GM06990 (cell line): ENCODE measurements at regions not wholly inside any gene's neighbourhood (a gene's known extent, or its start where the extent isn't known, plus 50 kb on each side); places are given as distances from the start of the nearest gene placed in this dataset.
"Not testable (repeated sequence)": the region's sequence is repeated elsewhere in the genome, so short reads cannot be mapped to it uniquely, and the experiment has no call there.

Experiments
- DNase-seq: peaks from one replicate; pipeline ENCODE4 v3.0.0-alpha.2; 2011; ENCODE audit not compliant: insufficient read length; ENCODE audit errors: extremely low read depth
- H3K27me3 ChIP-seq: replicated peaks from 2 replicates; pipeline ENCODE4 v1.6.0; 2011; ENCODE audit warnings: low read length; ENCODE audit not compliant: control insufficient read depth, insufficient read depth
- H3K36me3 ChIP-seq: 2 replicates; pipeline ENCODE4 v1.5.1; 2011; ENCODE audit warnings: low read length; ENCODE audit not compliant: control insufficient read depth, insufficient read depth
- H3K4me3 ChIP-seq: replicated peaks from 2 replicates; pipeline ENCODE4 v1.5.1; 2011; ENCODE audit warnings: low read depth, mild to moderate bottlenecking, control low read depth, low read length
- CTCF ChIP-seq: IDR thresholded peaks from 2 replicates; pipeline ENCODE4 v1.5.1; 2011; ENCODE audit warnings: low read length, control low read depth, mild to moderate bottlenecking, inconsistent platforms; ENCODE audit not compliant: insufficient read depth, poor library complexity, severe bottlenecking

DNA sequence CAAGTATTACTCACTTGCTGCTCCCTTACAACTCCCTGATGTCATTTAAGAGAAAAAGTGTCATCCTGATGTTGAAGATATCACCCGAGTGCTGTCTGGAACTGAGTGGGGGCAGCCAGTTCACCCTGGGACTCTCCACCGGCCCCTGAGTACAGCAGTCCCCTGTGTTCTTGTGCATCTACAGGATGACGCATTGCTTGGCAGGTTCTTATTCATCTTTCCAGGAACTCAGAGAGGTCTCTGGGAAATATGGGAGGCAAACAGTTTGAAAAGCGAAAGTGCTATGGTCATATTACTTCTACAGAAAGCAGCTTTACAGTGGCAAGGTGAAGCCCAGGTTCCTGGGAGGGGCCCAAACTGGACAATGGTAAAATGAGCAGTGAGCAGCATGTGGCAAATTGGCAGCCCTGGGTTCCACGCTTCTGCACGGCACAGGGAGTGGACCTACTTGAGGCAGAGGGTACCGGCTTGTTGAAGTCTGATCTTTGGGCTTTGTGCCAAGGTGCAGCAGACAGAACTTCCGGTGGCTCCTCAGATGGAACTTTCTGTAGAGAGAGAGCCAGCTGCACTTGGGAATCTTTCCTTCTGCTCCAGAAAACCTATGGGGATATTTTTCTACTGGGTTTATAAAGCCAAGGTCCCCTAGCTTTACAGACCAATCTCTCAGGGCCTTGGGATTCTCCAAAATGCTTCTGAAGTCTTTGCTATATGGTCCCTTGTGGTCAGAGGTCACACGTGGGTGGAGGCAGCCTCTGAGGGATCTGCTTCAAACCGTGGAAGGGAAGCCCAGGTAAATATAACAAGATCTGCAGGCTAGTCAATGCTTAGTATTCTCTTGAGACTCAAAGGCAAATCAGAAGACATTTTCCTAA, 128.3 kb downstream of the MAP3K7 start:
- no peak for DNase-seq
- no peak for TF ChIP-seq CTCF
- Histone ChIP-seq H3K4me3 (no peak overlapping the region), H3K36me3 (no peaks in the 10 kb centered on the region), H3K27me3 (no peaks in the 10 kb centered on the region)

- Histone ChIP-seq H3K4me3 (no peak overlapping the region), H3K27me3 (no peaks in the 10 kb centered on the region; the same call in 1 of the 2 replicates), H3K36me3 (no peaks in the 10 kb centered on the region)
- TF ChIP-seq CTCF, result no peak
- no peak for DNase-seq
These were observed 129.0 kb downstream of the MAP3K7 start for GRCh38 chr6:90457867-90458259.

DNA sequence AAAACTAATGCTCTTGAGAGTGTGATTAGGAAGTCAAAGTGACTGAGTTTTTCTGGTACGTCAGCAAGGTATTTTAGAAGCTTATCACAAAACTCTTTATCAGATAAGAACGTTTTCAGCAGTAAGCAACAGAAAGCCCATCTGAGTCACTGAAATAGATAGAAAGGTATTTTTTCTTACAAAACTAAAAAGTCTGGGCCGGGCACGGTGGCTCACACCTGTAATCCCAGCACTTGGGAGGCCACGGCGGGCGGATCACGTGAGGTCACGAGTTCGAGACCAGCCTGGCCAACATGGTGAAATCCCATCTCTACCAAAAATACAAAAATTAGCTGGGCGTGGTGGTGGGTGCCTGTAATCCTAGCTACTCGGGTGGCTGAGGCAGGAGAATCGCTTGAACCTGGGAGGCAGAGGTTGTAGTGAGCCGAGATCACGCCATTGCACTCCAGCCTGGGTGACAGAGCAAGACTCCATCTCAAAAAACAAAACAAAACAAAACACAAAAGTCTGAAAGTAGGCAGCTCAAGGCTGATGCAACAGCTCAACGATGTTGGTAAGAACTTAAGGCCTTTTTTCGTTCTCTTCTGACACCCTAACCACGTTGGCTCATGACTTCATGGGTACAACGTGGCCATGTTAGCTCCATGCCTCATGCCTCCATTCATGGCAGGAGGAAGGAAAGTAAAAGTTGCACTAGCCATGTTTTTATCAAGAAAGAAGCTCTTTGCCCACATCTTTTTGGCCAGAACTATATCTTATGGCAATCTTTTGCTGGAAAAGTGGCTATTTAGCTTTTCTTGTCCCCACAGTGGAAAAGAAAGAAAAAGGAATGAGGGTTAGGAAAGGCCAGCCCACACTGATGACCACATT, 129.6 kb downstream of the MAP3K7 start:
- H3K4me3 ChIP-seq, H3K36me3 ChIP-seq, DNase-seq, H3K27me3 ChIP-seq: not testable (repeated sequence)

GRCh38 chr6:90456001-90456400, 130.9 kb downstream of the MAP3K7 start:
- Histone ChIP-seq H3K27me3 (no peaks in the 10 kb centered on the region; the same call in none of the 2 replicates), H3K36me3 (no peaks in the 10 kb centered on the region), H3K4me3 (no peak overlapping the region)
- DNase-seq, result no peak
- TF ChIP-seq CTCF, result no peak

GRCh38 chr6:90454836-90455427, 131.9 kb downstream of the MAP3K7 start:
- no peaks in the 10 kb centered on the region for H3K36me3 ChIP-seq
- no peaks in the 10 kb centered on the region; the same call in none of the 2 replicates for H3K27me3 ChIP-seq
- DNase-seq, result no peak

More at GRCh38 chr6:90454836-90455427, 131.9 kb downstream of the MAP3K7 start:
- no peak for TF ChIP-seq CTCF
- no peak overlapping the region for H3K4me3 ChIP-seq
